ENCODE measurements at regions not wholly inside any gene's neighbourhood (a gene's known extent, or its start where the extent isn't known, plus 50 kb on each side); places are given as distances from the start of the nearest gene placed in this dataset.

- DNase-seq: no peak
Measured at GRCh38 chr5:167152561-167152960, 1138.9 kb upstream of the WWC1 start.

- DNase-seq: no peak
Measured at GRCh38 chr5:167155387-167156005, 1135.9 kb upstream of the WWC1 start.

- no peak for DNase-seq
Measured at GRCh38 chr5:167156446-167156845, 1135.0 kb upstream of the WWC1 start.

- no peak for DNase-seq
Measured at GRCh38 chr5:167158588-167158987, 1132.9 kb upstream of the WWC1 start.

- no peak for DNase-seq
Measured at GRCh38 chr5:167160388-167160787, 1131.1 kb upstream of the WWC1 start.

- DNase-seq: no peak
Measured at GRCh38 chr5:167166696-167167095, 1124.7 kb upstream of the WWC1 start.

GRCh38 chr5:167167191-167167795 is 1124.2 kb upstream of the WWC1 start:
- no peak for DNase-seq

- no peak for DNase-seq
Measured at GRCh38 chr5:167168971-167169370, 1122.5 kb upstream of the WWC1 start.

GRCh38 chr5:167171056-167171455 is 1120.4 kb upstream of the WWC1 start:
- no peak for DNase-seq

- no peak for DNase-seq
Measured at GRCh38 chr5:167177736-167178135, 1113.7 kb upstream of the WWC1 start.

GRCh38 chr5:167180906-167181305 is 1110.5 kb upstream of the WWC1 start:
- no peak for DNase-seq

- no peak for DNase-seq
Measured at GRCh38 chr5:167205881-167206280, 1085.6 kb upstream of the WWC1 start.

- DNase-seq: no peak
Measured at GRCh38 chr5:167207081-167207480, 1084.4 kb upstream of the WWC1 start.

- DNase-seq: no peak
Measured at GRCh38 chr5:167208911-167209310, 1082.5 kb upstream of the WWC1 start.

GRCh38 chr5:167217097-167217743 is 1074.2 kb upstream of the WWC1 start:
- no peak for DNase-seq

GRCh38 chr5:167219298-167219697 is 1072.1 kb upstream of the WWC1 start:
- DNase-seq: no peak

- no peak for DNase-seq
Measured at GRCh38 chr5:167226386-167226785, 1065.1 kb upstream of the WWC1 start.

GRCh38 chr5:167228134-167228533 is 1063.3 kb upstream of the WWC1 start:
- DNase-seq: no peak

GRCh38 chr5:167229751-167230150 is 1061.7 kb upstream of the WWC1 start:
- DNase-seq: no peak

- DNase-seq: no peak
Measured at GRCh38 chr5:167230414-167230813, 1061.0 kb upstream of the WWC1 start.

GRCh38 chr5:167232675-167233311 is 1058.7 kb upstream of the WWC1 start:
- DNase-seq: no peak

- no peak for DNase-seq
Measured at GRCh38 chr5:167233507-167234220, 1057.8 kb upstream of the WWC1 start.

GRCh38 chr5:167241436-167242067 is 1049.9 kb upstream of the WWC1 start:
- no peak for DNase-seq
